ENCODE measurements at regions not wholly inside any gene's neighbourhood (a gene's known extent, or its start where the extent isn't known, plus 50 kb on each side); places are given as distances from the start of the nearest gene placed in this dataset.

DNA sequence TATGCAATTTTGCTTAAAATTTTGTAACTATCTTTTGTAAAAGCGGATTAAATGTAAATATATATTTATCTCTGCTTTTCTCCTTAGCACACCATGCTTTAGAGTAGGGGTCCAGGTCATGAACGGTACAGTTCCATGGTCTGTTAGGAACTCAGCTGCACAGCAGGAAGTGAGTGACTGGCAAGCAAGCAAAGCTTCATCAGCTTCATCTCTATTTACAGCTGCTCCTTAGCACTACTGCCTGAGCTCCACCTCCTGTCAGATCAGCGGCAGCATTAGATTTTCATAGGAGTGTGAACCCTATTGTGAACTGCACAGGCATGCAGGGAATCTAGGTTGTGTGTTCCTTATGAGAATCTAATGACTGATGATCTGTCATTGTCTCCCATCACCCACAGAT lies 959.0 kb upstream of the SLC39A10 start:
- TF ChIP-seq, protein P1, sequence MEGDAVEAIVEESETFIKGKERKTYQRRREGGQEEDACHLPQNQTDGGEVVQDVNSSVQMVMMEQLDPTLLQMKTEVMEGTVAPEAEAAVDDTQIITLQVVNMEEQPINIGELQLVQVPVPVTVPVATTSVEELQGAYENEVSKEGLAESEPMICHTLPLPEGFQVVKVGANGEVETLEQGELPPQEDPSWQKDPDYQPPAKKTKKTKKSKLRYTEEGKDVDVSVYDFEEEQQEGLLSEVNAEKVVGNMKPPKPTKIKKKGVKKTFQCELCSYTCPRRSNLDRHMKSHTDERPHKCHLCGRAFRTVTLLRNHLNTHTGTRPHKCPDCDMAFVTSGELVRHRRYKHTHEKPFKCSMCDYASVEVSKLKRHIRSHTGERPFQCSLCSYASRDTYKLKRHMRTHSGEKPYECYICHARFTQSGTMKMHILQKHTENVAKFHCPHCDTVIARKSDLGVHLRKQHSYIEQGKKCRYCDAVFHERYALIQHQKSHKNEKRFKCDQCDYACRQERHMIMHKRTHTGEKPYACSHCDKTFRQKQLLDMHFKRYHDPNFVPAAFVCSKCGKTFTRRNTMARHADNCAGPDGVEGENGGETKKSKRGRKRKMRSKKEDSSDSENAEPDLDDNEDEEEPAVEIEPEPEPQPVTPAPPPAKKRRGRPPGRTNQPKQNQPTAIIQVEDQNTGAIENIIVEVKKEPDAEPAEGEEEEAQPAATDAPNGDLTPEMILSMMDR (conservative IDR thresholded peaks at IDR 0.05; ENCODE audit: low read depth, low read length) = no peak
- TF ChIP-seq EZH2 (IDR thresholded peaks at IDR 0.05; ENCODE audit: borderline replicate concordance, low read depth, low read length, poor library complexity, severe bottlenecking) = no peak
